Ishikawa (cell line): ENCODE measurements at regions not wholly inside any gene's neighbourhood (a gene's known extent, or its start where the extent isn't known, plus 50 kb on each side); places are given as distances from the start of the nearest gene placed in this dataset.

Experiments used
- CEBPB ChIP-seq: IDR thresholded peaks from 2 replicates; pipeline ENCODE4 v1.6.1; 2012
- CREB1 ChIP-seq: IDR thresholded peaks from 2 replicates; pipeline ENCODE4 v1.6.1; 2012; ENCODE audit warnings: low read depth
- EGR1 ChIP-seq: IDR thresholded peaks from 2 replicates; pipeline ENCODE4 v1.6.1; 2012
- EP300 ChIP-seq: IDR thresholded peaks from 2 replicates; pipeline ENCODE4 v1.6.1; 2012; ENCODE audit warnings: borderline replicate concordance
- FOXM1 ChIP-seq: IDR thresholded peaks from 2 replicates; pipeline ENCODE4 v1.6.1; 2012; ENCODE audit warnings: low read depth, borderline replicate concordance
- NFIC ChIP-seq: IDR thresholded peaks from 2 replicates; pipeline ENCODE4 v1.6.1; 2012
- RAD21 ChIP-seq: IDR thresholded peaks from 2 replicates; pipeline ENCODE4 v1.6.1; 2012; ENCODE audit warnings: low read depth
- TAF1 ChIP-seq: IDR thresholded peaks from 2 replicates; pipeline ENCODE4 v1.6.1; 2012; ENCODE audit warnings: low read depth, mild to moderate bottlenecking
- TCF12 ChIP-seq: IDR thresholded peaks from 2 replicates; pipeline ENCODE4 v1.6.1; 2012; ENCODE audit warnings: low read depth
- TEAD4 ChIP-seq: IDR thresholded peaks from 2 replicates; pipeline ENCODE4 v1.6.1; 2012
- YY1 ChIP-seq: IDR thresholded peaks from 2 replicates; pipeline ENCODE4 v1.6.1; 2012; ENCODE audit warnings: low read depth
- ZBTB7A ChIP-seq: IDR thresholded peaks from 2 replicates; pipeline ENCODE4 v1.6.1; 2012; ENCODE audit warnings: low read depth
- TF ChIP-seq, protein P1 (sequence below): IDR thresholded peaks from 2 replicates; pipeline ENCODE4 v1.6.1; 2012
- TF ChIP-seq, protein P2 (sequence below): IDR thresholded peaks from 2 replicates; pipeline ENCODE4 v1.6.1; 2012; ENCODE audit warnings: low read depth, mild to moderate bottlenecking
- TF ChIP-seq, protein P3 (sequence below): IDR thresholded peaks from 2 replicates; pipeline ENCODE4 v1.6.1; 2012

DNA sequence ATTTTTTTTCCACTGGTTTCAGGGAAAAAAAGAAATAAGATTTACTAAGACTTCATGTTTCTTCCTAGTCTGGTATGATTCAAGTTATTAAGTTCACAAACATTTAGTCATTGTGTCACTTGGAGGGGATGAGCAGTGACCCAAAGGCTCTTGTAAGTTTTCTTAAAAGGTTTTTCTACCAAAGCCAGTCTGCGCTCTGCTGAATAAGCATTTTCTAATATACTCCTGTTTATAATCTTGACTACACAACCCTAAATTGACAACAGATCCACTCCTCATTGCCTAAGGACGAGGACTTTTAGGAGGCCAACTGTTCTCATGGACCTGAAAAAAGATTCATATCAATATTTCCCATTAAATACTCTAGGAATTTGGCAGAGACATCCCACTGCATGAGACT, 161.1 kb upstream of the TLL1 start:
- TF ChIP-seq TEAD4 (no peak), ZBTB7A (no peak), RAD21 (no peak), NFIC (no peak), EGR1 (no peak), YY1 (no peak), CREB1 (no peak), FOXM1 (no peak), TAF1 (no peak), TCF12 (no peak), EP300 (no peak), CEBPB (no peak)
- TF ChIP-seq, protein P1, sequence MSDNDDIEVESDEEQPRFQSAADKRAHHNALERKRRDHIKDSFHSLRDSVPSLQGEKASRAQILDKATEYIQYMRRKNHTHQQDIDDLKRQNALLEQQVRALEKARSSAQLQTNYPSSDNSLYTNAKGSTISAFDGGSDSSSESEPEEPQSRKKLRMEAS = no peak
- TF ChIP-seq, protein P2, sequence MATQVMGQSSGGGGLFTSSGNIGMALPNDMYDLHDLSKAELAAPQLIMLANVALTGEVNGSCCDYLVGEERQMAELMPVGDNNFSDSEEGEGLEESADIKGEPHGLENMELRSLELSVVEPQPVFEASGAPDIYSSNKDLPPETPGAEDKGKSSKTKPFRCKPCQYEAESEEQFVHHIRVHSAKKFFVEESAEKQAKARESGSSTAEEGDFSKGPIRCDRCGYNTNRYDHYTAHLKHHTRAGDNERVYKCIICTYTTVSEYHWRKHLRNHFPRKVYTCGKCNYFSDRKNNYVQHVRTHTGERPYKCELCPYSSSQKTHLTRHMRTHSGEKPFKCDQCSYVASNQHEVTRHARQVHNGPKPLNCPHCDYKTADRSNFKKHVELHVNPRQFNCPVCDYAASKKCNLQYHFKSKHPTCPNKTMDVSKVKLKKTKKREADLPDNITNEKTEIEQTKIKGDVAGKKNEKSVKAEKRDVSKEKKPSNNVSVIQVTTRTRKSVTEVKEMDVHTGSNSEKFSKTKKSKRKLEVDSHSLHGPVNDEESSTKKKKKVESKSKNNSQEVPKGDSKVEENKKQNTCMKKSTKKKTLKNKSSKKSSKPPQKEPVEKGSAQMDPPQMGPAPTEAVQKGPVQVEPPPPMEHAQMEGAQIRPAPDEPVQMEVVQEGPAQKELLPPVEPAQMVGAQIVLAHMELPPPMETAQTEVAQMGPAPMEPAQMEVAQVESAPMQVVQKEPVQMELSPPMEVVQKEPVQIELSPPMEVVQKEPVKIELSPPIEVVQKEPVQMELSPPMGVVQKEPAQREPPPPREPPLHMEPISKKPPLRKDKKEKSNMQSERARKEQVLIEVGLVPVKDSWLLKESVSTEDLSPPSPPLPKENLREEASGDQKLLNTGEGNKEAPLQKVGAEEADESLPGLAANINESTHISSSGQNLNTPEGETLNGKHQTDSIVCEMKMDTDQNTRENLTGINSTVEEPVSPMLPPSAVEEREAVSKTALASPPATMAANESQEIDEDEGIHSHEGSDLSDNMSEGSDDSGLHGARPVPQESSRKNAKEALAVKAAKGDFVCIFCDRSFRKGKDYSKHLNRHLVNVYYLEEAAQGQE = no peak
- TF ChIP-seq, protein P3, sequence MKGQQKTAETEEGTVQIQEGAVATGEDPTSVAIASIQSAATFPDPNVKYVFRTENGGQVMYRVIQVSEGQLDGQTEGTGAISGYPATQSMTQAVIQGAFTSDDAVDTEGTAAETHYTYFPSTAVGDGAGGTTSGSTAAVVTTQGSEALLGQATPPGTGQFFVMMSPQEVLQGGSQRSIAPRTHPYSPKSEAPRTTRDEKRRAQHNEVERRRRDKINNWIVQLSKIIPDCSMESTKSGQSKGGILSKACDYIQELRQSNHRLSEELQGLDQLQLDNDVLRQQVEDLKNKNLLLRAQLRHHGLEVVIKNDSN = no peak

DNA sequence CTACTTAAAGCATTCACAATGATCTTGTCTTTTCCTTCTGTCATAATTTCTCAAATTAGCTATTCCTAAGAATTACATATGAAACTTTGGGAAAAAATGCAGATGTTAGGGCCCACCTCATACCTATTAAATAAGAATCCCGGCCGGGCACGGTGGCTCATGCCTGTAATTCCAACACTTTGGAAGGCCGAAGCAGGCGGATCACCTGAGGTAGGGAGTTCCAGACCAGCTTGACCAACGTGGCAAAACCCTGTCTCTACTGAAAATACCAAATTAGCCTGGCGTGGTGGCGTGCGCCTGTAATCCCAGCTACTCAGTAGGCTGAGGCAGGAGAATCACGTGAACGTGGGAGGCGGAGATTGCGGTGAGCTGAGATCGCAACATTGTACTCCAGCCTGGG, 158.4 kb upstream of the TLL1 start:
- TF ChIP-seq TCF12 = no peak
- no peak for TF ChIP-seq EGR1
- TF ChIP-seq TAF1 = no peak
- TF ChIP-seq, protein P2 = no peak
- TF ChIP-seq FOXM1 = no peak
- no peak for TF ChIP-seq CEBPB
- TF ChIP-seq, protein P1 = no peak
- TF ChIP-seq TEAD4 = no peak
- TF ChIP-seq YY1 = no peak
- TF ChIP-seq EP300 = no peak
- TF ChIP-seq, protein P3 = no peak
- TF ChIP-seq RAD21 = no peak
- TF ChIP-seq CREB1 = no peak
- TF ChIP-seq NFIC = no peak

DNA sequence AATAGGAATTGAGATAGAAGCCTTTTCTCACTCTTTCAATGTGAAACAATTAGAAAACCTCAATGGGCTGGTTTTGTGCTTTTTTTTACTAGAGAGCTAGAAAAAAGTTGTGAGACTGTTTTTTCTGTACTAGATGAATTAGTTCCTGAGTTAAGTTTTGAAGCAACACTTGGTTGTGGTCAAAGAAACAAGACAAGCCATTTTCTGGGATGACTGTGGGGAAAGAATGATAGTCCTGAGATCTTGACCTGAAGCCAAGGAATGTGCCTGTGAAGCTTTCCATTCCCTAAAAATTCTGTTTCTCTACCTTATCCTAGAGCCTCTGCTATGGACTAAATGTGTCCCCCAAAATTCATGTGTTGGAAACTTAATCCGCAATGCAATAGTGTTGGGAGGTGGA, 157.8 kb upstream of the TLL1 start:
- TF ChIP-seq TEAD4 (no peak), ZBTB7A (no peak), YY1 (no peak), TAF1 (no peak), CEBPB (no peak), EP300 (no peak)
- TF ChIP-seq, protein P3 = no peak
- TF ChIP-seq, protein P1 = no peak

DNA sequence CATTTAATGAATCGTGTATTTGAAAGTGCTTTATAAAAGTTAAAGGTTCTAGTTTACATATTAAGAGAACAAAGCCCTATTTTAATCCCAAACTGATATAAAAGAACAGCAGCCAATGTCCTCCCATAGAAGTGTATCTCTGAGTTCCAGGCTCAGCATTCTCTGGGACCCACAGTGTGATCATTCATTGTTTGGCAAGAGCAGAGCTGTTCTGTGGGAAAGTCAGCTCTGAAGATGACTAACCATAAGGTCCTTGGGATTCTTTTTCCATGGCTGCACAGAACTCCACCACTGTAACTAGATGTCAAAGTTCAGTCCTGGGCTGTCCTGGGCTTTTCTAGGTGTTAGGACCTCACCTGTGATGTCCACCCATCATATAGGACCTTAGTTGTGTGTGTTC, 157.0 kb upstream of the TLL1 start:
- TF ChIP-seq TAF1 (no peak), TEAD4 (no peak), FOXM1 (no peak), TCF12 (no peak), EP300 (no peak), CEBPB (no peak), RAD21 (no peak), EGR1 (no peak), CREB1 (no peak), YY1 (no peak), ZBTB7A (no peak), NFIC (no peak)
- TF ChIP-seq, protein P2 = no peak
- TF ChIP-seq, protein P3 = no peak
- TF ChIP-seq, protein P1 = no peak
